ENCODE measurements at regions not wholly inside any gene's neighbourhood (a gene's known extent, or its start where the extent isn't known, plus 50 kb on each side); places are given as distances from the start of the nearest gene placed in this dataset.

GRCh38 chr2:120884472-120885290 is 149.0 kb downstream of the GLI2 start:
- Histone ChIP-seq H3K4me3 (ENCODE audit: extremely low read depth, insufficient read depth, low read length, poor library complexity, severe bottlenecking) (no peak overlapping the region), H3K36me3 (ENCODE audit: control insufficient read depth, insufficient read depth, low read length) (peaks cover 5% of the 10 kb centered on the region), H3K27ac (ENCODE audit: low read depth, low read length, severe bottlenecking) (no peak overlapping the region), H3K4me1 (ENCODE audit: control insufficient read depth, insufficient read depth, low read length, poor library complexity, severe bottlenecking) (peaks cover 15% of the 10 kb centered on the region), H3K9me3 (ENCODE audit: control insufficient read depth, low read length) (no peaks in the 10 kb centered on the region)
- 88 to 94% methylated on average over 13 to 14 of the region's 16 CpGs for WGBS, 2 experiments (ENCODE audit: insufficient coverage in 2 of 2)

DNA sequence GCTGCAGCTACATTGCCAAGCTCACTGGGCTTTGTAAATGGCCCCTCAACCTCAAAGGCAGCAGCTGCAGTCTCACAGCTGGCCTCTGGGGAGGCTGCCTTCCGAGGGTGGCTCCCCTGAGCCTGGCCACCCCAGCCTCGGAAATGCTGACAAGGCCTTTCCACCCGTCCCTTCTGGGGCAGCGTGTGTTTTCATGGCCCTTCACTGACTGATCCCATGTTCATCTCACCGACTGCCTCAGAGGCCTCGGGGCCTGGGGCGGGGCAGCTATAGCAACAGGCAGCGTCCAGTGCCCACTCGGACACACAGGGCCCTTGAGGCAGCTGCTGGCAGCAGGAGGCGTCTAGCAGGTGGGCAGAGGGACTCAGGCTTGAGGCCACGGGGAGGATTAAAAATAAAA is 149.7 kb downstream of the GLI2 start:
- peaks cover 13% of the 10 kb centered on the region for H3K4me1 ChIP-seq (ENCODE audit: control insufficient read depth, insufficient read depth, low read length, poor library complexity, severe bottlenecking)
- H3K4me3 ChIP-seq (ENCODE audit: extremely low read depth, insufficient read depth, low read length, poor library complexity, severe bottlenecking) = no peak overlapping the region
- no peaks in the 10 kb centered on the region for H3K9me3 ChIP-seq (ENCODE audit: control insufficient read depth, low read length)
- peaks cover 9% of the 10 kb centered on the region for H3K36me3 ChIP-seq (ENCODE audit: control insufficient read depth, insufficient read depth, low read length)
- 88 to 89% methylated on average over 10 to 11 of the region's 11 CpGs for WGBS, 2 experiments (ENCODE audit: insufficient coverage in 2 of 2)
- no peak overlapping the region for H3K27ac ChIP-seq (ENCODE audit: low read depth, low read length, severe bottlenecking)

DNA sequence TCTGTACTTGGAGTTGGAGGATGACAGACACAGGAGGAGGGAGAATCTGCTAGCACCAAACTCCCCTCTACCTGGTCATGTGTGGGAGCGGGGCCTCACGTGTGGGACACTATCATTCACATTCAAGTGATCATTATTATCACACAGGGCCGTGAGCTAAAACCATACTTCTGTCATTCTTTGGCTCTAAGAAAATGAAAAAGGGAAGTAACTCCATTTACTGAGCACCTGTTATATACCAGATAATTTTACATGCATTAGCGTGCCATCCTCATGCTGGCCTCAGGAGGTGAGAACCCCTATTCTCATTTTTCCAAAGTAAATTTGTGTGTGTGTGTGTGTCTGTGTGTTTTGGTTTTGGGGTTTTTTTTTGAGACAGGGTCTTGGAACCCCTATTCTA is 150.1 kb downstream of the GLI2 start:
- Histone ChIP-seq H3K27ac (ENCODE audit: low read depth, low read length, severe bottlenecking) (no peak overlapping the region), H3K4me1 (ENCODE audit: control insufficient read depth, insufficient read depth, low read length, poor library complexity, severe bottlenecking) (peaks cover 13% of the 10 kb centered on the region)
- 100% methylated on average over 2 of the region's 4 CpGs; no CpG with 5 or more reads in 1 of the 2 experiments for WGBS, 2 experiments (ENCODE audit: insufficient coverage in 2 of 2)

DNA sequence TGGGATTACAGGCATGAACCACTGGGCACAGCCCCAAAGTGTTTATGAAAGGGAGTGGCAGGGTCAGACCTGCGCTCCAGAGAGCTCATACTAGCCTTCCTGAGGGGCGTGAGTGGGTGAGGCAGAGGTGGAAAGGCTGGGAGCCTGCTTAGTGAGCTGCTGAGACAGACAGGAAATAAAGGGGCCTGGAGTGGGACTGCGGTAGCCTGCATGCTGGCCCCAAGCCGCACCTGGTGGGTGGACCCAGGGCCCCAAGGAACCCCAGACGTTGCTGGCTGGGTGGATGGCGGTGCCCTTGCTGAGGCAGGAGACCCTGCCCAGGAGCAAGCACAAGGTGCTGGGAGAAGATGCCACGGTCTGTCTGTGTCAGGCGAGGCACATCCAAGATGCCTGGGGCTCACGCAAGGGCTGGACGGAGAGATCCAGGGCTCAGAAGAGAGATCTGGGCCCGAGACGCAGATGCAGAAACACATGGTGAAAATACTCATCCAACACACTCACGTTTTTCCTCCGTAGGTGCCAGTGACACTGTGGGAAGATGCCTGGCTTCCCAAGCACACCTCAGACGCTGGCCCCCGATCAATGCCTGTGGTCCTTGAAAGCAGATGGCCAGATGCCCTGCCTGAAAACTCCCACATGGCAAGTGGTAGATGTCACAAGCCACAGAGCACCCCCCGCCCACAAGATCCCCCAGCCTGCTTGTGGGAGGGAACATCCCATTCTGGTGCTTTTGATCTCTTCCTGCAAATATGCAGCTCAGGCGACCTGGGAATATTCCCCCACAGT is 151.1 kb downstream of the GLI2 start:
- H3K9me3 ChIP-seq (ENCODE audit: control insufficient read depth, low read length) = no peaks in the 10 kb centered on the region
- WGBS, 2 experiments (ENCODE audit: insufficient coverage in 2 of 2) = 82% methylated on average over 17 of the region's 18 CpGs
- peaks cover 21% of the 10 kb centered on the region for H3K36me3 ChIP-seq (ENCODE audit: control insufficient read depth, insufficient read depth, low read length)
- no peak overlapping the region for H3K27ac ChIP-seq (ENCODE audit: low read depth, low read length, severe bottlenecking)
- no peak overlapping the region for H3K4me3 ChIP-seq (ENCODE audit: extremely low read depth, insufficient read depth, low read length, poor library complexity, severe bottlenecking)
- H3K4me1 ChIP-seq (ENCODE audit: control insufficient read depth, insufficient read depth, low read length, poor library complexity, severe bottlenecking) = peaks cover 13% of the 10 kb centered on the region

More for the DNA sequence above, 150.1 kb downstream of the GLI2 start:
- H3K4me3 ChIP-seq (ENCODE audit: extremely low read depth, insufficient read depth, low read length, poor library complexity, severe bottlenecking) = no peak overlapping the region
- H3K9me3 ChIP-seq (ENCODE audit: control insufficient read depth, low read length) = no peaks in the 10 kb centered on the region
- peaks cover 12% of the 10 kb centered on the region for H3K36me3 ChIP-seq (ENCODE audit: control insufficient read depth, insufficient read depth, low read length)

DNA sequence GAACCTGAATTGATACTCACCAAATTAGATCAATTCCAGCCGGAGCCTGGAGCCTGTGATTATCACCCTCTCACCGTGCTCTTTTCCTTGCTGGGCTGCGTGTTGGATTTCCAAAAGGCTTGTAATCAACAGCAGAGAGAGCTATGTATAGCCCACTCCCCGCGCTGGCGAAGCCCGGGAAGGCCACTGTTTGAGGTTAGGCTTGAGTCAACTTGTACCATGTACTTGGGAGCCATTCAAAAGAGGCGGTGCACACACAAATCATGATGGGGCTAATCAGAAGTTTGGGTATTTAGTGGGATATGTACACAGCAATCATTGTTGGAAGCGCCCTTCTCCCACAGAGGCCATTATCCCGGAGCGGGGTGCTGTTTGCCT is 151.6 kb downstream of the GLI2 start:
- Histone ChIP-seq H3K4me1 (ENCODE audit: control insufficient read depth, insufficient read depth, low read length, poor library complexity, severe bottlenecking) (peaks cover 14% of the 10 kb centered on the region), H3K4me3 (ENCODE audit: extremely low read depth, insufficient read depth, low read length, poor library complexity, severe bottlenecking) (no peak overlapping the region), H3K36me3 (ENCODE audit: control insufficient read depth, insufficient read depth, low read length) (peaks cover 22% of the 10 kb centered on the region), H3K9me3 (ENCODE audit: control insufficient read depth, low read length) (no peaks in the 10 kb centered on the region), H3K27ac (ENCODE audit: low read depth, low read length, severe bottlenecking) (no peak overlapping the region)
- WGBS, 2 experiments (ENCODE audit: insufficient coverage in 2 of 2) = 75 to 77% methylated on average over 5 to 11 of the region's 11 CpGs

DNA sequence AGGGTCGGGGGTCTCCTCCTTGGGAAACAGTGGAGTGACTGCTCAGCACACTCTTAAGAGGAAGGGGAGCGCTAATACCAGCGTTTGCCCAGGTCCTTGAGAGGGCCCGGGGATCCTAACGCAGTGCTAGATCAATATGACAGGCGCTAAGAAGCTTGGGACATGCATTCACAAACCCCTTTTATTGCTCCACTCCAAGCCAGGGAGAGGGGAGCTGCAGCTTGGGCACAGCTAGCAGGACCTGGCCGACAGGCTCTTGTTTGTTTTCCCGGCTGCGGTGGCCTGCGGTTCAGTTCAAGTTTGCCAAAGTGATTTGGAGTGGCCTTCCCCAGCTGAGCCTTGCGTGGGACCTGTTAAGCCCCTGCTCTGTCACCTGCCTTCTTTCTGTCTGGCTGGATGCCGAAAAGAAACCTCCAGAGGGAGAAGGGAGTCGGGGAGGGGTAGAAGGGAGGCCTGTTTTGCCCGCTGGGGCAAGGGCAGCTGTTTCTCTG is 152.1 kb downstream of the GLI2 start:
- 79 to 82% methylated on average over 14 of the region's 14 CpGs for WGBS, 2 experiments (ENCODE audit: insufficient coverage in 2 of 2)
- H3K4me1 ChIP-seq (ENCODE audit: control insufficient read depth, insufficient read depth, low read length, poor library complexity, severe bottlenecking) = peaks cover 19% of the 10 kb centered on the region
- H3K27ac ChIP-seq (ENCODE audit: low read depth, low read length, severe bottlenecking) = no peak overlapping the region
- H3K36me3 ChIP-seq (ENCODE audit: control insufficient read depth, insufficient read depth, low read length) = peaks cover 22% of the 10 kb centered on the region
- H3K4me3 ChIP-seq (ENCODE audit: extremely low read depth, insufficient read depth, low read length, poor library complexity, severe bottlenecking) = no peak overlapping the region
- H3K9me3 ChIP-seq (ENCODE audit: control insufficient read depth, low read length) = no peaks in the 10 kb centered on the region

- H3K36me3 ChIP-seq (ENCODE audit: control insufficient read depth, insufficient read depth, low read length) = peaks cover 22% of the 10 kb centered on the region
- WGBS, 2 experiments (ENCODE audit: insufficient coverage in 2 of 2) = 87 to 100% methylated on average over 6 to 7 of the region's 10 CpGs
- H3K27ac ChIP-seq (ENCODE audit: low read depth, low read length, severe bottlenecking) = no peak overlapping the region
- no peak overlapping the region for H3K4me3 ChIP-seq (ENCODE audit: extremely low read depth, insufficient read depth, low read length, poor library complexity, severe bottlenecking)
- H3K9me3 ChIP-seq (ENCODE audit: control insufficient read depth, low read length) = no peaks in the 10 kb centered on the region
- peaks cover 30% of the 10 kb centered on the region for H3K4me1 ChIP-seq (ENCODE audit: control insufficient read depth, insufficient read depth, low read length, poor library complexity, severe bottlenecking)
Measured at GRCh38 chr2:120888851-120889250, 153.2 kb downstream of the GLI2 start.

- Histone ChIP-seq H3K4me3 (ENCODE audit: extremely low read depth, insufficient read depth, low read length, poor library complexity, severe bottlenecking) (no peak overlapping the region), H3K4me1 (ENCODE audit: control insufficient read depth, insufficient read depth, low read length, poor library complexity, severe bottlenecking) (peaks cover 34% of the 10 kb centered on the region), H3K27ac (ENCODE audit: low read depth, low read length, severe bottlenecking) (no peak overlapping the region), H3K9me3 (ENCODE audit: control insufficient read depth, low read length) (no peaks in the 10 kb centered on the region), H3K36me3 (ENCODE audit: control insufficient read depth, insufficient read depth, low read length) (peaks cover 23% of the 10 kb centered on the region)
- 97 to 100% methylated on average over 2 to 3 of the region's 3 CpGs for WGBS, 2 experiments (ENCODE audit: insufficient coverage in 2 of 2)
Measured at GRCh38 chr2:120889936-120890335, 154.3 kb downstream of the GLI2 start.

DNA sequence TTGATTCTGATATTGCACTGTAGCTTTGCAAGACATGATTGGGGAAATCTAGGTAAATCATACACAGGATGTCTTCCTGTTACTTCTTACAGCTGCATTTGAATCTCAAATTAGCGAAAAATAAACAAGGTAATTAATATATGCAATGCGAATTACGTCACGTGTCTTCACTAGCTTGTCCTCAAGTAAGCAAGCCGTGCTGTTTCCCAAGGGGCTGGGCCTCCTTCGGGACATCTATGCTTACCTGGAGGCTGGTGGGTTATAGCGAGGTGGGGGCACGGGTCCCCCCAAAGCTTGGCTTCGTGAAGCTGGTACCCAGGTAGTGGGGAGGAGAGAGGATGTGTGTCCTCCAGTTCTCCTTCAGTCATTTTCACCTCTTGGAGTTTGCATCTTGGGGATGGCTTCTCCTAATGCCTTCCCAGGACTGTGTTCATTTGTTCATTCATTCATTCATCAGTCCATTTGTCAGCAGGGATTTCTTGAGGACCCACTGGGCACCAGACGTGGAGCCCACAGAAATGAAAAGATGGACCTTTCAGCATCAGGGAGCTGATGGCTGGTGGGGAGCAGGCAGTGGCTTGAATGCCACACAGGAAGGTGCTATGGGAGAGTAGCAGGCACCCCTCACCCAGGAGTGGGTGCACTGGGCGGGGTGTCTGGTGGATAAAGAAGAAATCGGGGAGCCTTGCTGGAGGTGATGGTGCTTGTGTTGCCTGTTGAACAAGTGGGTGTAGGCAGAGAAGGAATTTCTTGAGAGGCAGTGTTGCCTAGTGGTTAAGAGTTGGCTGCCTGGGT is 155.1 kb downstream of the GLI2 start:
- WGBS, 2 experiments (ENCODE audit: insufficient coverage in 2 of 2) = 94 to 96% methylated on average over 9 to 10 of the region's 12 CpGs
- Histone ChIP-seq H3K27ac (ENCODE audit: low read depth, low read length, severe bottlenecking) (no peak overlapping the region), H3K4me1 (ENCODE audit: control insufficient read depth, insufficient read depth, low read length, poor library complexity, severe bottlenecking) (peaks cover 33% of the 10 kb centered on the region), H3K4me3 (ENCODE audit: extremely low read depth, insufficient read depth, low read length, poor library complexity, severe bottlenecking) (no peak overlapping the region), H3K9me3 (ENCODE audit: control insufficient read depth, low read length) (no peaks in the 10 kb centered on the region), H3K36me3 (ENCODE audit: control insufficient read depth, insufficient read depth, low read length) (peaks cover 26% of the 10 kb centered on the region)

GRCh38 chr2:120892271-120892966 is 156.8 kb downstream of the GLI2 start:
- Histone ChIP-seq H3K4me3 (ENCODE audit: extremely low read depth, insufficient read depth, low read length, poor library complexity, severe bottlenecking) (no peak overlapping the region), H3K9me3 (ENCODE audit: control insufficient read depth, low read length) (no peaks in the 10 kb centered on the region), H3K36me3 (ENCODE audit: control insufficient read depth, insufficient read depth, low read length) (peaks cover 25% of the 10 kb centered on the region), H3K4me1 (ENCODE audit: control insufficient read depth, insufficient read depth, low read length, poor library complexity, severe bottlenecking) (peaks cover 24% of the 10 kb centered on the region), H3K27ac (ENCODE audit: low read depth, low read length, severe bottlenecking) (peak overlapping the region; percentile 77)
- 92 to 93% methylated on average over 2 to 8 of the region's 8 CpGs for WGBS, 2 experiments (ENCODE audit: insufficient coverage in 2 of 2)
